Stimulated activated CD4-positive, alpha-beta T cell treated with anti-CD3 and anti-CD28 coated beads, TNF-alpha, amount 100 ng/mL, for 24 hours (primary cell): ENCODE measurements at regions not wholly inside any gene's neighbourhood (a gene's known extent, or its start where the extent isn't known, plus 50 kb on each side); places are given as distances from the start of the nearest gene placed in this dataset.
"Not testable (repeated sequence)": the region's sequence is repeated elsewhere in the genome, so short reads cannot be mapped to it uniquely, and the experiment has no call there.

Experiments used
- DNase-seq, 3 experiments: peaks; one replicate each; pipeline ENCODE4 v3.0.0-alpha.2; 2020; ENCODE audit warnings: low read depth in 3 of 3

- not testable (repeated sequence) for DNase-seq
These were observed 550.3 kb upstream of the ADAMTS5 start for GRCh38 chr21:27517177-27517576.

DNA sequence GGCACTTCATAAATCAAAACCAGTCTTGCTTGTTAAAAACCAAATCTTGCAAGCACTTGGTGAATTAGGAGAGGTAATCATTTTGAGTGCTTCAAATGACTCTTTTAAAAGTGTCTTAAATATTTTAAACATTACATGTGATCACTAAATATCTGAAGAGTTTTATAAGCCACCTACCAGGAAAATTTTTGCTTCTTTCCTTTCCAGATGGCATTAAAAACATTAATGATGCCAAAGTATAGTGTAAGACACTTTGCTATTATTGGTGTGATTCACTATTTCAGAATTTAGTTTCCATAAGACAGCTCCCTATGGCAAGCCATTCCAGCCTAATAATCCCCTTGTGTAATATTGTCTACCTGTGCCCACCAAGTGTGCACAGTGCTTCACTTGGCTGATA lies 548.8 kb upstream of the ADAMTS5 start:
- DNase-seq: no peak

GRCh38 chr21:27513825-27514224 lies 546.9 kb upstream of the ADAMTS5 start:
- DNase-seq: no peak

DNA sequence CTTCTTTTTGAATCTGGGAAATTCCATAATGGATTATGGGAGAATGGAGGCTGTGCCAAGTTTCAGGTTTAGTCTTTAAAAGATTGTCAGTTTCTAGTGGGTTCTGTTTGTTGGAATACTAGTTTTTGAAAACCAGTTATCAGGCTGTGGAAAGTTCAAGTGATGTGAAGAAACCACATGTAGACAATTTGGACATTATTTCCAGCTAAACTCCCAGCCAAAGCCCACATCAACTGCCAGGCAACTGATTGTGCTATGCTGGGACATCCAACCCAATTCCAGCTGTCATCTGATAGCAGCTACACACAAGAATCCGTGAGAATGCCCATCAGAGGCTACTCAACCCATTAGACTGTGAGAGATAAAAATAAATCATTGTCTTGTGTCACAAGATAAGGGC lies 546.1 kb upstream of the ADAMTS5 start:
- DNase-seq: no peak

DNA sequence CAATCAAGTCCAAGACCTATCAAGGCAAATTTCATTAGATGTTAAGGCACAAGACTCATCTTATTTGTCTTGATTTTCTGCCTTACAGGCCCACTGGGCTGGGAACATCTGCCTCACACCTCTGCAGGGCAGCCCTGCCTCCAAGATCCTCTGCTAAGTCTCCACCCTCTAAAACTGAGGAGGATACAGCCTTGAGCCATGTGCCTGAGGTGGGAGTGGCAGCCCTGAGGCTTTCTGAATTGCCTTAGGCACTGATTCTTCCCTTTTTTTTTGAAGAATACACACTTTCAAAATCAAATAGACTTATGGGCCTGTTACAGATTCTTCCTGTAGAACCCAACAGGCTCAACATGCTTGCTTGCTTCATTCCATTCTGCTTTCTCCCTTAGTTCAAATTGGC lies 544.3 kb upstream of the ADAMTS5 start:
- DNase-seq: no peak

GRCh38 chr21:27507695-27508094 lies 540.8 kb upstream of the ADAMTS5 start:
- no peak for DNase-seq

GRCh38 chr21:27505516-27505915 lies 538.6 kb upstream of the ADAMTS5 start:
- DNase-seq: no peak

DNA sequence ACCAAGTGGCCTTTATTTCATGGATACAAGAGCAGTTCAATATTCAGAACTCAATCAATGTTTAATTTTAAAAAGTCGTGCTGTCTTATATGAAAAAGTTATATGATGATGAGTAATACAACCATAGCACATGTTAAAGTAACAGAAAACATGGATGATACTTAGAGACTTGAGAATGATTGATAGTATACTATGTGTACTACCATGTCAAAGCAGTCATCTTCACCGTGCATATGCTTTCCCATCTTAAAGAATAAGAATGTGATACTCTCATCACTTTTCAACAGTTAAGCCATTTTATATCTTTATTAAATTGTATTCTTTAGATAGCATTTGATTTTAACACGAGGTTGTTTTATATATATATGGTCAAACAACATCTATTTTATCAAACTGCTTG lies 535.9 kb upstream of the ADAMTS5 start:
- no peak for DNase-seq

- no peak for DNase-seq
These were observed 531.1 kb upstream of the ADAMTS5 start for GRCh38 chr21:27498025-27498424.

DNA sequence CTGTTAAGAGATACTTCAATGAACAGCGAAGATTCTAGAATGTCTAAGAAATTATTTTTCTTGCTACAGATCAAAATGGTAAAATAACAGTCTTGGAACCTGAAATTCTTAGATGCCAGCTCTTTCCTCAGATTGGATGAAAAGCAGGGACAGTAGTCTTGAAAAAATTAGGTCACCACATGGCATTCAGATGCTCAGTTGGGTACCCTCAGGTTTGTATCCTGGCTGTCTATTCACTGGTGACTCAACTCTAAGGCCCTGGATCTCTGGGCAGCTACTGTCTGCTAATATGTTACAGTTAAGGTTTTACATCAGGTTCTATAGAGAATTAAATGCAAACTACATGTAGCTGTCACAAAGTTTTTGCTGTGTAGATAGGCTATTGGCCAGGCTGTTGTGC lies 528.9 kb upstream of the ADAMTS5 start:
- no peak for DNase-seq

DNA sequence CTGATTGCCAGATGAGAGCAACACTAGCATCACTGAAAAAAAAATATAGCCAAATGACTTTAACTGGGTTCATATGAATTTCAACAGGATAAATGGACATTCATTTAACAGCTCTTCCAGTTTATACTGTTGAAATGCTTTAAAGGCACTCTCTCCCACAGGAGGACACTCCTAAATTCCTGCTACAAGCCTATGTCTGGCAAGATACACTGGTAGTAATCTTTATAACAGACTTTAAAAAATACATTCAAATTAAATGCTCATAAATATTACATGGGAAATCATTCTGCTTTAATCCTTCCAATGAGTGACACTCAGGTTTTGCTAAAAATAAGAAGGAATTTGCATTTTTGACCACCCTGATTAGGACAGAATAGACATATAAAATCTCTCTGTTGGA lies 526.7 kb upstream of the ADAMTS5 start:
- no peak for DNase-seq

- DNase-seq: no peak
These were observed 520.8 kb upstream of the ADAMTS5 start for GRCh38 chr21:27487676-27488075.

- DNase-seq: no peak
These were observed 514.0 kb upstream of the ADAMTS5 start for GRCh38 chr21:27480841-27481261.

GRCh38 chr21:27477296-27477695 lies 510.4 kb upstream of the ADAMTS5 start:
- DNase-seq: no peak

GRCh38 chr21:27476696-27477095 lies 509.8 kb upstream of the ADAMTS5 start:
- DNase-seq: no peak

GRCh38 chr21:27475363-27475955 lies 508.6 kb upstream of the ADAMTS5 start:
- no peak for DNase-seq

DNA sequence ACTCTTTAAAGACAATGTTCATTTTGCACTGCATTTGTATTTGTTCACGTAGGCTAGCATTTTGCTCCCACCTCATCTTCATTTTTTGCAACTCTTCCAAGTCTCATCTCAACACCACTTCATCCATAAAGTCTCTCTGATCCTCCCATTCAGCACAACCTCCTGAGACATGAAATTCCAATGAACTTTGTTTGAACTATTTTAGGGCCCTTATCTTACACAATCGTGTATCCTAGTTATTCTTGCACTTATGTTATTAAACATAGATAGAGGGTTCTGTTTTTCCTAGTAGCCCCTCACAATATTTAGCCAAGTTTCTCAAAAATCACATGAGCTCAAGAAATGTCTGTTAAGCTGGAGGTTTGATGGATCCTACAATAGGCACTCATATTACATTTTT lies 500.5 kb upstream of the ADAMTS5 start:
- no peak for DNase-seq

DNA sequence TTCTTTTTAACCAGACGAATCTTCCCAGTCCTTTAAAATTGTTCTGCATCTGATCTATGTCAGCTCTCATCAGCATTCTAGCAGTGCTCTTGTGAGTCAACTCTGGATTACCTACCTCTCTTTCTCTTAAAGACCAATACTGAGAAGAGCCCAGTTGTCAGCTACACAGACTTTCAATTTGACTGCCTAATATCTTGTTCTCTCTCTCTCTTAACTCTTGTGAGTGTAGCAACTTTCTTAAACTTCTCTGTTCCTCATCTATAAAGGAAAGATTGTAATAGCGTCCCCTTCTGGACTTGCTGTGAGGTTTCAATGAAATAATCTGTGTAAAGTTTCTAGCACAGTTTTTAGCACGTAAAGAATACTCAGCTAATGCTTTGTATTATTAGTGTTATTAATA lies 499.3 kb upstream of the ADAMTS5 start:
- no peak for DNase-seq

DNA sequence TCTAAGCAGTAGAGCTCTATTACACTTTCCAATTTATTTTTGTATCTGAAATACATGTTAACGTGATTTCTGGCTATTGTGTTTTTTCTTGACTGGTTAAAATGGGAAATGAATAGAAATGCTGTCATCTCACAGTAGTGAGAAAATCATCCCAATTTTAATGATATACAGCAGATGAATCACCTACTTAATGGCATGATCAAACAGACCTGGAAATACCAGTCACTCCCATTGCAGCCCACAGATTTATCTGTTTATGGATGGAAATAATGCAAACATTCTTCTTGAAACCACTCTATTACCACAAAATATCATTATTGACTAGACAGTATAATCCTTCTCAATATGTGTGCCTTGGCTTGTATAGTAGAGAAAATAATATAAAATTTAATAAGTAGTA lies 497.8 kb upstream of the ADAMTS5 start:
- no peak for DNase-seq

DNA sequence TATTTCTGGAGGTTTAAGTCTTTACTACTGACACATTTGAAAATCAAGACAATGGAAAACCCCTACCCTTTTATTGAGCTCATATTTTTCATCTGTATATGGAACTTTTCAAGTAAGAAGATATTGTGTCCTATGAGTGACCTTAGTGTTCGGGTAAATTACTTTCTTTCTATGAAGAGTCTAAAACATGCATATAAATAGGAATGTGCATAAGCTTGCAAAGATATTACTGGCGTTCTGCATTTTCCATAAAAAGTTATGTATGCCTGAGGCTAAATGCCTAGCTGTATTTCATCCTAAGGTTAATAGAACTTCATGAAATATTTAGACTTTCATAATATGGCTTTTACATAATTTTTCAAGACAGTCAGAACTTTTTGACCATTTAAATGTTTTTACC lies 495.8 kb upstream of the ADAMTS5 start:
- no peak for DNase-seq

GRCh38 chr21:27454234-27454633 lies 487.3 kb upstream of the ADAMTS5 start:
- no peak for DNase-seq

- DNase-seq: no peak
These were observed 484.2 kb upstream of the ADAMTS5 start for GRCh38 chr21:27451116-27451515.

DNA sequence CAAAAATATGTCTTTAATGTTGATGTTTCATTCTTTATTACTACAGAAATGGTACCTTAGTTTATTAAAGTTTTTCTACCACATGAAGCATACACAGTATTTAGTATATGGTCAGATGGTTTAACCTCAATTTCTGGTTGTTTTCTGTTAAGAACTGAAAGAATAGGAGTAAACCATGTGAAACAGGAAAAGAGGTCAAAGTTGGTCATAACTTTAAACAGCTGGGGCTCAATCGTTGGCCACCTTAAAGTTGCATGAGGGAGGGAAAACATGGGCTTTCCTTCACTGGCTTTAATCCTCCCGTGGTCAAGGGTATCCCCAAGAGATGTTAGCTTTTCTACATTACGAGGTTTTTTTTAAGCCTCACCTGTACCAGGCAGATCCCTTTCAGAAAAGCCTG lies 483.3 kb upstream of the ADAMTS5 start:
- DNase-seq: no peak

- DNase-seq: no peak
These were observed 482.1 kb upstream of the ADAMTS5 start for GRCh38 chr21:27448960-27449359.

DNA sequence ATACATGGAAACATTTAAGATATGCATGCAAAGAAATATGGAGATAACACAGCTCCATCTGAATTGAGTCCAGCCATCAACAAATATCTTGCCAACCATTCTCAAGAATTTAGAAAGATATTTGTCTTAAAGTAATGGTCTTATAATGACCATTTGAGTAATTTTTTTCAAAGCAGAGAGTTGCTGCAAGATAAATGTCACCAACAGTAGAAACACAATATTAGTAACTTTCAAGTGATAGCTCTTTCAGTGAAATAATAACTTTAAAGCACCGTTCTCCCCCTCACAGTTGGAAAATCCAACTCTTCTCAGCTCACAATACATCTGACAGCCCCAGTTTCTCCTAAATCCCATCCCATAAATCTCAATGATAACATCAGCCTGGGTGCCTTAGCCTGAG lies 481.0 kb upstream of the ADAMTS5 start:
- no peak for DNase-seq
